ENCODE measurements at regions not wholly inside any gene's neighbourhood (a gene's known extent, or its start where the extent isn't known, plus 50 kb on each side); places are given as distances from the start of the nearest gene placed in this dataset.

- no peak for DNase-seq (ENCODE audit: low spot score)
Measured at GRCh38 chrX:126886997-126887396, 67.5 kb downstream of the PRR32 start.

GRCh38 chrX:126900937-126901336, 81.4 kb downstream of the PRR32 start:
- DNase-seq (ENCODE audit: low spot score) = no peak

GRCh38 chrX:126929071-126929470, 109.5 kb downstream of the PRR32 start:
- no peak for DNase-seq (ENCODE audit: low spot score)

- DNase-seq (ENCODE audit: low spot score) = no peak
Measured at GRCh38 chrX:126967225-126967624, 147.7 kb downstream of the PRR32 start.

- DNase-seq (ENCODE audit: low spot score) = peak; percentile 2
Measured at GRCh38 chrX:126982158-126982557, 162.6 kb downstream of the PRR32 start.

GRCh38 chrX:126985027-126985426, 165.5 kb downstream of the PRR32 start:
- no peak for DNase-seq (ENCODE audit: low spot score)

GRCh38 chrX:126985981-126986380, 166.5 kb downstream of the PRR32 start:
- DNase-seq (ENCODE audit: low spot score) = no peak

- DNase-seq (ENCODE audit: low spot score) = no peak
Measured at GRCh38 chrX:126994032-126994600, 174.6 kb downstream of the PRR32 start.

- DNase-seq (ENCODE audit: low spot score) = no peak
Measured at GRCh38 chrX:127011629-127012028, 192.1 kb downstream of the PRR32 start.

GRCh38 chrX:127025013-127025412, 205.5 kb downstream of the PRR32 start:
- no peak for DNase-seq (ENCODE audit: low spot score)

GRCh38 chrX:127030016-127030748, 210.7 kb downstream of the PRR32 start:
- DNase-seq (ENCODE audit: low spot score) = no peak

- no peak for DNase-seq (ENCODE audit: low spot score)
Measured at GRCh38 chrX:127037159-127037558, 217.6 kb downstream of the PRR32 start.

- DNase-seq (ENCODE audit: low spot score) = peak; percentile 0
Measured at GRCh38 chrX:127038065-127038464, 218.5 kb downstream of the PRR32 start.

- DNase-seq (ENCODE audit: low spot score) = no peak
Measured at GRCh38 chrX:127057891-127058619, 238.5 kb downstream of the PRR32 start.

GRCh38 chrX:127085939-127086338, 266.4 kb downstream of the PRR32 start:
- no peak for DNase-seq (ENCODE audit: low spot score)

GRCh38 chrX:127112726-127113125, 293.2 kb downstream of the PRR32 start:
- no peak for DNase-seq (ENCODE audit: low spot score)

GRCh38 chrX:127124871-127125270, 305.3 kb downstream of the PRR32 start:
- no peak for DNase-seq (ENCODE audit: low spot score)

GRCh38 chrX:127128282-127128681, 308.8 kb downstream of the PRR32 start:
- no peak for DNase-seq (ENCODE audit: low spot score)

GRCh38 chrX:127129510-127129909, 310.0 kb downstream of the PRR32 start:
- DNase-seq (ENCODE audit: low spot score) = no peak

- DNase-seq (ENCODE audit: low spot score) = no peak
Measured at GRCh38 chrX:127138218-127138617, 318.7 kb downstream of the PRR32 start.

GRCh38 chrX:127177966-127178365, 358.4 kb downstream of the PRR32 start:
- DNase-seq (ENCODE audit: low spot score) = no peak

- no peak for DNase-seq (ENCODE audit: low spot score)
Measured at GRCh38 chrX:127187095-127187494, 367.6 kb downstream of the PRR32 start.

GRCh38 chrX:127190381-127190780, 370.9 kb downstream of the PRR32 start:
- DNase-seq (ENCODE audit: low spot score) = no peak

Data from activated CD4-positive, alpha-beta T cell treated with anti-CD3 and anti-CD28 coated beads, Interleukin-2, Interleukin-4, amounts not matched to agents 100 ng/mL and 50 ng/mL, durations not matched to agents 16 hours and 8 hours (primary cell).